Osteocyte (in vitro differentiated cells): ENCODE measurements at regions not wholly inside any gene's neighbourhood (a gene's known extent, or its start where the extent isn't known, plus 50 kb on each side); places are given as distances from the start of the nearest gene placed in this dataset.

Experiments used
- DNase-seq: peaks from one replicate; pipeline ENCODE4 v3.0.0; 2021; ENCODE audit warnings: mixed read lengths; ENCODE audit not compliant: unreplicated experiment; ENCODE audit errors: extremely low spot score
- H3K27ac Mint-ChIP-seq: one replicate; pipeline ENCODE4 v1.8.0; 2021; ENCODE audit warnings: mild to moderate bottlenecking, mixed read lengths; ENCODE audit not compliant: unreplicated experiment
- H3K27me3 Mint-ChIP-seq: one replicate; pipeline ENCODE4 v1.8.0; 2021; ENCODE audit warnings: mixed read lengths; ENCODE audit not compliant: unreplicated experiment
- H3K36me3 Mint-ChIP-seq: one replicate; pipeline ENCODE4 v1.8.0; 2021; ENCODE audit warnings: mixed read lengths; ENCODE audit not compliant: unreplicated experiment
- H3K4me1 Mint-ChIP-seq: one replicate; pipeline ENCODE4 v1.8.0; 2021; ENCODE audit warnings: mixed read lengths; ENCODE audit not compliant: unreplicated experiment
- H3K4me3 Mint-ChIP-seq: one replicate; pipeline ENCODE4 v1.8.0; 2021; ENCODE audit warnings: mild to moderate bottlenecking, moderate library complexity, mixed read lengths; ENCODE audit not compliant: unreplicated experiment
- H3K9me3 Mint-ChIP-seq: one replicate; pipeline ENCODE4 v1.8.0; 2021; ENCODE audit warnings: mixed read lengths; ENCODE audit not compliant: unreplicated experiment
- CTCF ChIP-seq: fragments of 200-600 bp; sonication (generic); IDR thresholded peaks from 2 replicates; pipeline ENCODE4 v1.5.0; 2021; ENCODE audit warnings: antibody characterized with exemption, mild to moderate bottlenecking, moderate library complexity

GRCh38 chr15:25183581-25184251 is 228.9 kb downstream of the SNRPN start:
- peaks cover 10% of the 10 kb centered on the region for H3K9me3 Mint-ChIP-seq
- no peaks in the 10 kb centered on the region for H3K36me3 Mint-ChIP-seq
- no peak for TF ChIP-seq CTCF
- H3K27ac Mint-ChIP-seq = no peak overlapping the region
- no peaks in the 10 kb centered on the region for H3K27me3 Mint-ChIP-seq
- no peak for DNase-seq
- no peak overlapping the region for H3K4me3 Mint-ChIP-seq
- H3K4me1 Mint-ChIP-seq = no peaks in the 10 kb centered on the region

GRCh38 chr15:25184356-25185155 is 229.8 kb downstream of the SNRPN start:
- Mint-ChIP-seq H3K9me3 (peaks cover 10% of the 10 kb centered on the region), H3K4me1 (no peaks in the 10 kb centered on the region), H3K27me3 (no peaks in the 10 kb centered on the region), H3K36me3 (no peaks in the 10 kb centered on the region), H3K4me3 (no peak overlapping the region), H3K27ac (no peak overlapping the region)
- TF ChIP-seq CTCF = no peak
- DNase-seq = no peak

- Mint-ChIP-seq H3K4me3 (no peak overlapping the region), H3K27ac (no peak overlapping the region), H3K36me3 (peaks cover 1% of the 10 kb centered on the region), H3K27me3 (no peaks in the 10 kb centered on the region), H3K9me3 (peaks cover 10% of the 10 kb centered on the region), H3K4me1 (no peaks in the 10 kb centered on the region)
- TF ChIP-seq CTCF = no peak
- DNase-seq = no peak
Measured at GRCh38 chr15:25185156-25185710, 230.4 kb downstream of the SNRPN start.

- TF ChIP-seq CTCF = no peak
- Mint-ChIP-seq H3K9me3 (peaks cover 10% of the 10 kb centered on the region), H3K27me3 (no peaks in the 10 kb centered on the region), H3K4me3 (no peak overlapping the region), H3K36me3 (peaks cover 2% of the 10 kb centered on the region), H3K27ac (no peak overlapping the region), H3K4me1 (no peaks in the 10 kb centered on the region)
- DNase-seq = no peak
Measured at GRCh38 chr15:25185791-25186190, 231.0 kb downstream of the SNRPN start.

- H3K9me3 Mint-ChIP-seq = peaks cover 10% of the 10 kb centered on the region
- H3K4me1 Mint-ChIP-seq = no peaks in the 10 kb centered on the region
- H3K36me3 Mint-ChIP-seq = peaks cover 2% of the 10 kb centered on the region
- TF ChIP-seq CTCF = no peak
- no peaks in the 10 kb centered on the region for H3K27me3 Mint-ChIP-seq
- no peak for DNase-seq
- H3K4me3 Mint-ChIP-seq = no peak overlapping the region
- H3K27ac Mint-ChIP-seq = no peak overlapping the region
Measured at GRCh38 chr15:25186411-25186810, 231.6 kb downstream of the SNRPN start.
